Islet of Langerhans (tissue), 1 donor: ENCODE measurements at regions not wholly inside any gene's neighbourhood (a gene's known extent, or its start where the extent isn't known, plus 50 kb on each side); places are given as distances from the start of the nearest gene placed in this dataset.

Source experiments
- FAIRE-seq: peaks from one replicate; lab custom pipeline; 2011; peaks lifted over from hg19 to GRCh38; lab: Jason Lieb, UNC

- FAIRE-seq: no peak
These were observed 445.6 kb upstream of the POU3F3 start for GRCh38 chr2:104408266-104408665.

- no peak for FAIRE-seq
These were observed 443.8 kb upstream of the POU3F3 start for GRCh38 chr2:104410136-104410535.

- peak; percentile 17 for FAIRE-seq
These were observed 441.5 kb upstream of the POU3F3 start for GRCh38 chr2:104412384-104412783.

GRCh38 chr2:104413890-104414289 lies 440.0 kb upstream of the POU3F3 start:
- FAIRE-seq: no peak

GRCh38 chr2:104415284-104415683 lies 438.6 kb upstream of the POU3F3 start:
- FAIRE-seq: no peak

GRCh38 chr2:104416339-104417000 lies 437.4 kb upstream of the POU3F3 start:
- FAIRE-seq: no peak

- FAIRE-seq: no peak
These were observed 433.5 kb upstream of the POU3F3 start for GRCh38 chr2:104420420-104420819.

GRCh38 chr2:104420953-104421352 lies 433.0 kb upstream of the POU3F3 start:
- no peak for FAIRE-seq

- no peak for FAIRE-seq
These were observed 427.9 kb upstream of the POU3F3 start for GRCh38 chr2:104425850-104426595.

- no peak for FAIRE-seq
These were observed 425.8 kb upstream of the POU3F3 start for GRCh38 chr2:104428155-104428554.

GRCh38 chr2:104429639-104430358 lies 424.1 kb upstream of the POU3F3 start:
- FAIRE-seq: no peak

- FAIRE-seq: no peak
These were observed 423.6 kb upstream of the POU3F3 start for GRCh38 chr2:104430359-104430740.

- no peak for FAIRE-seq
These were observed 423.1 kb upstream of the POU3F3 start for GRCh38 chr2:104430852-104431251.

- FAIRE-seq: no peak
These were observed 422.2 kb upstream of the POU3F3 start for GRCh38 chr2:104431701-104432121.

GRCh38 chr2:104432401-104432800 lies 421.5 kb upstream of the POU3F3 start:
- FAIRE-seq: no peak

- no peak for FAIRE-seq
These were observed 420.9 kb upstream of the POU3F3 start for GRCh38 chr2:104432991-104433390.

- FAIRE-seq: no peak
These were observed 420.3 kb upstream of the POU3F3 start for GRCh38 chr2:104433657-104434056.

GRCh38 chr2:104434318-104434792 lies 419.6 kb upstream of the POU3F3 start:
- no peak for FAIRE-seq

- FAIRE-seq: no peak
These were observed 418.9 kb upstream of the POU3F3 start for GRCh38 chr2:104434966-104435365.

GRCh38 chr2:104438481-104438880 lies 415.4 kb upstream of the POU3F3 start:
- FAIRE-seq: no peak

GRCh38 chr2:104443145-104443544 lies 410.8 kb upstream of the POU3F3 start:
- no peak for FAIRE-seq

- no peak for FAIRE-seq
These were observed 409.5 kb upstream of the POU3F3 start for GRCh38 chr2:104444392-104444791.

- FAIRE-seq: no peak
These were observed 409.0 kb upstream of the POU3F3 start for GRCh38 chr2:104444889-104445288.
